Lower leg skin (tissue), 3 donors: ENCODE measurements at regions not wholly inside any gene's neighbourhood (a gene's known extent, or its start where the extent isn't known, plus 50 kb on each side); places are given as distances from the start of the nearest gene placed in this dataset.

ENCODE experiments used
- POLR2A ChIP-seq, 2 donors: fragments of 450-650 bp; IDR thresholded peaks; one replicate each; pipeline ENCODE4 v1.6.1; 2016 to 2017; ENCODE audit warnings: antibody characterized with exemption in 2 of 2, mild to moderate bottlenecking in 1 of 2, moderate library complexity in 1 of 2
- TF ChIP-seq, protein P1 (sequence below), 3 donors: fragments of 450-650 bp; IDR thresholded peaks; one replicate each; pipeline ENCODE4 v1.5.1; 2016; ENCODE audit warnings: antibody characterized with exemption in 3 of 3, mild to moderate bottlenecking in 3 of 3, moderate library complexity in 2 of 3

DNA sequence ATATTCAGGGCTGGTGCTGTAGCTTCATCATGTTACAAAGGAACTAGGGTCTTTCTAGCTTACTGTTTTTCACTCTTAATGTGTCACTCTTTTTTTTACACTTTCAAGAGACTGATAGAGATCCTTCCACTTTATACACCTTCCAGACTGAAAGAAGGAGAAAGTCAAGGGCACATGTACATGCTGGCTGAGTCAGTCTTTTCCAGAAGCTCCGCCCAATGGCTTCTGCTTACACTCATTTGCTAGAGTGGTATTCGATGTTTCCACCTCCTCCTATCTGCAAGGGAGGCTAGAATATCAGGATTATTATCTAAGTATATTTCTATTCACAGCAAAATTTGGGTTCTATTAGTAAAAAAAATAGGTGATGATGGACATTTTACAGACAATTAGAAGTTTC is 325.8 kb upstream of the OR4E1 start:
- TF ChIP-seq, protein P1, sequence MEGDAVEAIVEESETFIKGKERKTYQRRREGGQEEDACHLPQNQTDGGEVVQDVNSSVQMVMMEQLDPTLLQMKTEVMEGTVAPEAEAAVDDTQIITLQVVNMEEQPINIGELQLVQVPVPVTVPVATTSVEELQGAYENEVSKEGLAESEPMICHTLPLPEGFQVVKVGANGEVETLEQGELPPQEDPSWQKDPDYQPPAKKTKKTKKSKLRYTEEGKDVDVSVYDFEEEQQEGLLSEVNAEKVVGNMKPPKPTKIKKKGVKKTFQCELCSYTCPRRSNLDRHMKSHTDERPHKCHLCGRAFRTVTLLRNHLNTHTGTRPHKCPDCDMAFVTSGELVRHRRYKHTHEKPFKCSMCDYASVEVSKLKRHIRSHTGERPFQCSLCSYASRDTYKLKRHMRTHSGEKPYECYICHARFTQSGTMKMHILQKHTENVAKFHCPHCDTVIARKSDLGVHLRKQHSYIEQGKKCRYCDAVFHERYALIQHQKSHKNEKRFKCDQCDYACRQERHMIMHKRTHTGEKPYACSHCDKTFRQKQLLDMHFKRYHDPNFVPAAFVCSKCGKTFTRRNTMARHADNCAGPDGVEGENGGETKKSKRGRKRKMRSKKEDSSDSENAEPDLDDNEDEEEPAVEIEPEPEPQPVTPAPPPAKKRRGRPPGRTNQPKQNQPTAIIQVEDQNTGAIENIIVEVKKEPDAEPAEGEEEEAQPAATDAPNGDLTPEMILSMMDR (IDR thresholded peaks at IDR 0.05) = no peak
- TF ChIP-seq POLR2A (IDR thresholded peaks at IDR 0.05) = no peak
